Mammary epithelial cell (primary cell): ENCODE measurements at regions not wholly inside any gene's neighbourhood (a gene's known extent, or its start where the extent isn't known, plus 50 kb on each side); places are given as distances from the start of the nearest gene placed in this dataset.

Source experiments
- CTCF ChIP-seq, 2 donors: IDR thresholded peaks in 1 of 2; conservative IDR thresholded peaks in 1 of 2; 2 replicates each; pipeline ENCODE4 v1.5.1; 2011 to 2012; ENCODE audit warnings: inconsistent platforms in 2 of 2, low read length in 2 of 2, mild to moderate bottlenecking in 2 of 2, control low read depth in 1 of 2, low read depth in 1 of 2; ENCODE audit not compliant: insufficient read depth in 1 of 2; ENCODE audit errors: extremely low read depth in 1 of 2
- EZH2 ChIP-seq: IDR thresholded peaks from 2 replicates; pipeline ENCODE4 v1.6.1; 2012; ENCODE audit warnings: low read length, inconsistent platforms, borderline replicate concordance

DNA sequence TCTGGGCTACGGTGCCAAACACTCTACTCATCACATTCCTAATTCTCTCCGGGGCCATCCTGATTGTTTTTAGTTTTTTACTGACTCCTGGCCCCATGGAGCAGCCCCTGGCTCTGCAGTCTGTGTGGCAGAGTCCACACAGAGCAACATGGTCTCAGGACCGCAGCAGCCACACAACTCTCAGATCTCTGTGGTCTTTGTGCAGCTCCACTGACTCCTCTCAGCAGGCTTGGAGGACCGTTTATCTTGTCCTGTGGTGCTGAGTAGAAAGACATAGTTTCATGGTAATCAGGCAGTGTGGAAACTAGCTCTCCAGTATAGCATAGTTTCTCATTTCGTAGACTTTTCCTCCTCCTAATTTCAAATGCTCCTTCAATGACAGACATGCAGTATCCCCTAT is 168.4 kb downstream of the EDN1 start:
- TF ChIP-seq CTCF (conservative IDR thresholded peaks at IDR 0.05 in 1 of 2, IDR thresholded peaks at IDR 0.05 in 1 of 2; ENCODE audit: extremely low read depth in 1 of 2, insufficient read depth in 1 of 2, low read depth in 1 of 2, low read length in 2 of 2) (no peak), EZH2 (no peak)
